AG10803 (cell line): ENCODE measurements at regions not wholly inside any gene's neighbourhood (a gene's known extent, or its start where the extent isn't known, plus 50 kb on each side); places are given as distances from the start of the nearest gene placed in this dataset.

ENCODE experiments used
- DNase-seq: peaks from one replicate; pipeline ENCODE4 v3.0.0; 2010; ENCODE audit warnings: low read depth
- H3K4me3 ChIP-seq: 2 replicates; pipeline ENCODE4 v1.5.1; 2011; ENCODE audit warnings: mild to moderate bottlenecking, low read length, control low read depth
- TF ChIP-seq, protein P1 (sequence below): conservative IDR thresholded peaks from 2 replicates; pipeline ENCODE4 v1.5.1; 2011; ENCODE audit warnings: mild to moderate bottlenecking, low read length, control low read depth, inconsistent platforms

DNA sequence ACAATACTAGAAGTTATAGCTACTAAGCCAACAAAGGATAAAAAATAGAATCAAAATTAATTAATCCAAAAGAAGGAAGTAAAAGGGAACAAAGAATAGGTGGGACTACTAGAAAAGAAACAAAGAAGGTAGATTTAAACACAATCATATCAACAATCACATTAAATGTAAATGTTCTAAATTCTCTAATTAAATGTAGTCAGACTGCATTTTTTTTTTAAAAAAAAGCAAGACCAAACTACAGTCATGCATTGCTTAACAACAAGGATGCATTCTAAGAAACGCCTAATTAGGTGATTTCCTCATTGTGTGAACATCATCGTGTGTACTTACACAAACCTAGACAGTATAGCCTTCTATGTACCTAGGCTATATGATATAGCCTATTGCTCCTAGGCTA, 59.7 kb upstream of the ADAM23 start:
- TF ChIP-seq, protein P1, sequence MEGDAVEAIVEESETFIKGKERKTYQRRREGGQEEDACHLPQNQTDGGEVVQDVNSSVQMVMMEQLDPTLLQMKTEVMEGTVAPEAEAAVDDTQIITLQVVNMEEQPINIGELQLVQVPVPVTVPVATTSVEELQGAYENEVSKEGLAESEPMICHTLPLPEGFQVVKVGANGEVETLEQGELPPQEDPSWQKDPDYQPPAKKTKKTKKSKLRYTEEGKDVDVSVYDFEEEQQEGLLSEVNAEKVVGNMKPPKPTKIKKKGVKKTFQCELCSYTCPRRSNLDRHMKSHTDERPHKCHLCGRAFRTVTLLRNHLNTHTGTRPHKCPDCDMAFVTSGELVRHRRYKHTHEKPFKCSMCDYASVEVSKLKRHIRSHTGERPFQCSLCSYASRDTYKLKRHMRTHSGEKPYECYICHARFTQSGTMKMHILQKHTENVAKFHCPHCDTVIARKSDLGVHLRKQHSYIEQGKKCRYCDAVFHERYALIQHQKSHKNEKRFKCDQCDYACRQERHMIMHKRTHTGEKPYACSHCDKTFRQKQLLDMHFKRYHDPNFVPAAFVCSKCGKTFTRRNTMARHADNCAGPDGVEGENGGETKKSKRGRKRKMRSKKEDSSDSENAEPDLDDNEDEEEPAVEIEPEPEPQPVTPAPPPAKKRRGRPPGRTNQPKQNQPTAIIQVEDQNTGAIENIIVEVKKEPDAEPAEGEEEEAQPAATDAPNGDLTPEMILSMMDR, result no peak
- H3K4me3 ChIP-seq, result no peak overlapping the region
- no peak for DNase-seq

DNA sequence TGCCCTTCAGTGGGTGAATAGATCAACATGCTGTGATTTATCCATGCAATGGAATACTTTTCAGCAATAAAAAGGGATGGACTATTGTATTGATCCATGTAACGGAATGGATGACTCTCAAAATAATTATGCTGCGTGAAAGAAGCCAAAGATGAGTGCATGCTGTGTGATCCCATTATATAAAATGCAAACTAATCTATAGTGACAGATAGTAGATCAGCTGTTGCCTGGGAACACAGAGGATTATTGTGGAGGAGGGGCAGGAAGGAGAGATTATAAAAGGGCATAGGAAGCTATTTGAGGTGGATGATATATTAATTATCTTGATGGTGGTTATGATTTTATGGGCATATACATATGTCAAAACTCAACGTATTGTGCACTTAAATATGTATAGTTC, 55.5 kb upstream of the ADAM23 start:
- TF ChIP-seq, protein P1, result no peak
- no peak for DNase-seq
- no peak overlapping the region for H3K4me3 ChIP-seq

DNA sequence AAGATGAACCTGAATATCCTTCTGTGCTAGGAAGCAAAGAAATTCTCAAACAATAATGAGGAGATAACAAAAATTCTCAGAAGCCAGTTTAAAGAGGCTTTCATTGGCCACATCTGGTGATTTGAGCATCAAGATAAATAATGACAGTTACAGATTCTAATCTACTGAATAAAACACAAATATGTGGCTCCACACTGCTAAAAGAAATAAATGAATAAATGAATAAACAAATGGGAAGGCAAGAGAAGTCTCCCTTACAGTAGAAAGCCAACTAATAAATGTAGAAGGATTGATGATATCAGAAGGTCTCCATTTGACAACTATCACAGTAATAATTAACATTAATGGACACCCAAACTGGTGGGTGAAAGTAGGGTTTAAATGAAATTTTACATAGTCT, 54.6 kb upstream of the ADAM23 start:
- TF ChIP-seq, protein P1, result no peak
- DNase-seq, result no peak
- no peak overlapping the region for H3K4me3 ChIP-seq

DNA sequence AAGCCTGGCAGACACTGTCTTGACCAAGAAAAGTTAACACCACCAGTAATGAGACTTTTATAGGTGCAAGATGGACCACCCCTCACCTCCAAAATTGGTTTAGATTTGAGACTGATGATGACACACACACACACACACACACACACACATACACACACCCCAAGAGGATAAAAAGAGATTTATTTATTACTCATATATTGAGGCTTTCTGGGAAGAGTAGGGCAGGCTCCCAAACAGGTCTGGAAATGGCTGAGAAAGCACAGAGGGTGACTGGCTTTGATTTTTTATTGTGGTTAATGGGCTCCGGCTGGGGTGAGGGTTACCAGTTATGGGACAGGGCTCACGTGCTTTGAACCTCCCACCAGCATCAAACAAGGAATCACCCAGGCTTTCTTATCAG, 54.2 kb upstream of the ADAM23 start:
- DNase-seq, result no peak
- TF ChIP-seq, protein P1, result no peak
- no peak overlapping the region for H3K4me3 ChIP-seq

DNA sequence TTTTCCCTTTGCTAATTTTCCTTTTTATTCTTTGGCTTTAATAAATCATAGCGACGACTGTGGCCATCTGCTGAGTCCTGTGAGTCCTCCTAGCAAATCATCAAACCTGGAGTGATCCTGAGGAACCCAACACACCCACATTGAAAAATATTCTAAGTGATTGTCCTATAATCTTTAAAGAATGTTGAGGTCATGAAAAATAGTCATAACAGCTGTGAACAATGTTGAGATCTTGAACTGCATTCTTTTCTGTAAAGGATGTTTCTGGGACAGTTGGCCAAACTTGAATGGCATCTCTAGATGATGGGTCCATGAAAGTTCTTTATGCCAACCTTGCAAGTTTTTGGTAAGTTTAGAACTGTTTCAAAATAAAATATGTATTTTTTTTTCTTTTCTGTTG, 53.2 kb upstream of the ADAM23 start:
- H3K4me3 ChIP-seq, result no peak overlapping the region
- DNase-seq, result no peak
- TF ChIP-seq, protein P1, result no peak

DNA sequence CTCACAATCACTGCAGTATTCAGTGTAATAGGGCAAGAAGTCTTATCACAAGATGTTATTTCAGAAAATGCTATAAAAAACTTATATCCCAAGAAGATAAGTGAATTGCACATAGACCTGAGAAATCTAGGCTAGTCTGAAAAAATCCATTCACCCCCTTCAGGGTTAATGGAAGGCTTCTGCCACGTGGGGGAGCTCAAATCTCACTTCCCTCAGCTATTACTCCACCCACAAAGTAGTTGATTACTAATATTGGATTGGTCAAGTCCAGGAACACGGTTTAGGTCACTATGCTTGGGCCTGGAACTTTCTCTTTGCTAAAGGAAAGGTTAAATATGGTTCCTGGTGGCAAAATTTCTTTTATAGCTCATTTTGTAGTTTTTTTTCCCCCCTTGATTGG, 51.2 kb upstream of the ADAM23 start:
- TF ChIP-seq, protein P1, result peak; percentile 63
- peak; percentile 36 for DNase-seq
- no peak overlapping the region for H3K4me3 ChIP-seq
